Vagina (tissue), 2 donors: ENCODE measurements at regions not wholly inside any gene's neighbourhood (a gene's known extent, or its start where the extent isn't known, plus 50 kb on each side); places are given as distances from the start of the nearest gene placed in this dataset.

Source experiments
- CTCF ChIP-seq, 3 experiments: fragments of 450-650 bp in 2 of 3; fragments of 200-600 bp in 1 of 3; sonication (generic) in 1 of 3; IDR thresholded peaks; one replicate each; pipeline ENCODE4 v1.5.1; 2017 to 2019; ENCODE audit warnings: antibody characterized with exemption in 3 of 3, mild to moderate bottlenecking in 2 of 3, moderate library complexity in 2 of 3
- POLR2A ChIP-seq, 2 donors: fragments of 450-650 bp; IDR thresholded peaks; one replicate each; pipeline ENCODE4 v1.6.1; 2017; ENCODE audit warnings: antibody characterized with exemption in 2 of 2, mild to moderate bottlenecking in 2 of 2, moderate library complexity in 2 of 2

GRCh38 chr4:167986044-167986443 is 106.3 kb upstream of the ANXA10 start:
- TF ChIP-seq CTCF (IDR thresholded peaks at IDR 0.05): no peak
- no peak for TF ChIP-seq POLR2A (IDR thresholded peaks at IDR 0.05)
